ENCODE measurements at regions not wholly inside any gene's neighbourhood (a gene's known extent, or its start where the extent isn't known, plus 50 kb on each side); places are given as distances from the start of the nearest gene placed in this dataset.

DNA sequence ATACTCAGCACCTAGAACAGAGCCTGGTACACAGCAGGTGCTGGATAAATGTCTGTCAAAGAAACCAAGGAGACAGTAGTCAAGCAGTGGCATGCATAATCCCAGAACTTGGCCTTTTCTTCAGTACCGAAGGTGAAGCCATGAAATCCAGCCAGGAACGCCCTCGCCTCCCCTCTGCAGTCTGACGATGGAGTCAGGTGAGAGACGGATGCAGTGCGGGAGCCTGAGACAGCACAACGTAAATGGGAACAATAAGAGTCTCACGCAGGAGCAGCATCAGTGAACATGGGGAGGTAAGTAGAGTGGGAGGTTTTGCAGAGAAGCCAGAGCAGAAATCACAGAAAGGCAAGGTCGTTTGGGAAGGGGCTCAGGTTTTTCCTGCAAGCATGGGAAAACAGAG, 389.3 kb upstream of the MYT1L start:
- TF ChIP-seq EZH2 (IDR thresholded peaks at IDR 0.05; ENCODE audit: low read depth) = no peak
- TF ChIP-seq, protein P1, sequence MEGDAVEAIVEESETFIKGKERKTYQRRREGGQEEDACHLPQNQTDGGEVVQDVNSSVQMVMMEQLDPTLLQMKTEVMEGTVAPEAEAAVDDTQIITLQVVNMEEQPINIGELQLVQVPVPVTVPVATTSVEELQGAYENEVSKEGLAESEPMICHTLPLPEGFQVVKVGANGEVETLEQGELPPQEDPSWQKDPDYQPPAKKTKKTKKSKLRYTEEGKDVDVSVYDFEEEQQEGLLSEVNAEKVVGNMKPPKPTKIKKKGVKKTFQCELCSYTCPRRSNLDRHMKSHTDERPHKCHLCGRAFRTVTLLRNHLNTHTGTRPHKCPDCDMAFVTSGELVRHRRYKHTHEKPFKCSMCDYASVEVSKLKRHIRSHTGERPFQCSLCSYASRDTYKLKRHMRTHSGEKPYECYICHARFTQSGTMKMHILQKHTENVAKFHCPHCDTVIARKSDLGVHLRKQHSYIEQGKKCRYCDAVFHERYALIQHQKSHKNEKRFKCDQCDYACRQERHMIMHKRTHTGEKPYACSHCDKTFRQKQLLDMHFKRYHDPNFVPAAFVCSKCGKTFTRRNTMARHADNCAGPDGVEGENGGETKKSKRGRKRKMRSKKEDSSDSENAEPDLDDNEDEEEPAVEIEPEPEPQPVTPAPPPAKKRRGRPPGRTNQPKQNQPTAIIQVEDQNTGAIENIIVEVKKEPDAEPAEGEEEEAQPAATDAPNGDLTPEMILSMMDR (conservative IDR thresholded peaks at IDR 0.05) = no peak

All from PC-9 (cell line).